ENCODE measurements at regions not wholly inside any gene's neighbourhood (a gene's known extent, or its start where the extent isn't known, plus 50 kb on each side); places are given as distances from the start of the nearest gene placed in this dataset.

GRCh38 chr5:2872676-2873075 lies 121.2 kb upstream of the IRX2 start:
- in situ Hi-C loops (cut with MboI): no loop called here
- WGBS, 2 experiments (ENCODE audit: low coverage in 1 of 2, low lambda C conversion rate in 2 of 2, missing lambda C conversion rate in 2 of 2): 38 to 52% methylated on average over 8 of the region's 8 CpGs
- no peak overlapping the region for H2AFZ ChIP-seq

DNA sequence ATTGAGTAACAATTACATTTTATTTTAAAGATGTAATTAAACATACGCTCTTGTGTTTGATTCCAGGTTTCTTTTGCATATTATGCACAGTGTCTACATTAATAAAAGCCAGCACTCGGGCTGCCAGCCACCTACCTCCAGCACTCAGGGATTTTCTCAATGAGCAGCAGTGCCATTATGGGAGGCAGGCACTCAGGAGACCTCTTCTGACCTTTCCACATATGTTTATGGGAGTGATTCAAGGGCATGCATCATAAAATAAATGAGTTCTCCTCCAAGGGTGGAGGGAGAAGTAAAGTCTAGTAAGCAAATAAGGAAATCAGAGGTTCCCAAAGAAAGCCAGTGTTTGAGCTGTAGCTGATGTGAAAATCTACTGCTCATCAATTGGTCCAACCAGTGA lies 119.8 kb upstream of the IRX2 start:
- 27 to 30% methylated on average over 2 of the region's 2 CpGs for WGBS, 2 experiments (ENCODE audit: low coverage in 1 of 2, low lambda C conversion rate in 2 of 2, missing lambda C conversion rate in 2 of 2)
- no peak for TF ChIP-seq EZH2phosphoT487 (IDR thresholded peaks at IDR 0.05; ENCODE audit: insufficient read depth, low read depth)
- no peak for TF ChIP-seq EZH2 (IDR thresholded peaks at IDR 0.05; ENCODE audit: insufficient read depth, poor library complexity, severe bottlenecking)

More at GRCh38 chr5:2872676-2873075, 121.2 kb upstream of the IRX2 start:
- no peaks in the 10 kb centered on the region for H3F3A ChIP-seq (ENCODE audit: insufficient read depth)
- H3K27ac ChIP-seq: no peak overlapping the region
- no peaks in the 10 kb centered on the region for H3K36me3 ChIP-seq (ENCODE audit: low read depth)
- no peak overlapping the region for H3K4me2 ChIP-seq (ENCODE audit: unreplicated experiment)
- no peaks in the 10 kb centered on the region for H3K9me3 ChIP-seq (ENCODE audit: low read depth)
- no peak overlapping the region for H3K4me3 ChIP-seq
- DNase-seq: no peak
- no peaks in the 10 kb centered on the region for H3K9me2 ChIP-seq (ENCODE audit: insufficient read depth)
- TF ChIP-seq EZH2phosphoT487 (IDR thresholded peaks at IDR 0.05; ENCODE audit: insufficient read depth, low read depth): no peak
- TF ChIP-seq EZH2 (IDR thresholded peaks at IDR 0.05; ENCODE audit: insufficient read depth, poor library complexity, severe bottlenecking): no peak
- no peaks in the 10 kb centered on the region for H3K4me1 ChIP-seq (ENCODE audit: insufficient read depth)
- no peaks in the 10 kb centered on the region for H4K20me1 ChIP-seq (ENCODE audit: insufficient read depth)
- no peak overlapping the region for H3K9ac ChIP-seq
- no peaks in the 10 kb centered on the region for H3K27me3 ChIP-seq (replicated peaks; ENCODE audit: insufficient read depth)
- H3K79me2 ChIP-seq (ENCODE audit: insufficient read depth): no peaks in the 10 kb centered on the region

DNA sequence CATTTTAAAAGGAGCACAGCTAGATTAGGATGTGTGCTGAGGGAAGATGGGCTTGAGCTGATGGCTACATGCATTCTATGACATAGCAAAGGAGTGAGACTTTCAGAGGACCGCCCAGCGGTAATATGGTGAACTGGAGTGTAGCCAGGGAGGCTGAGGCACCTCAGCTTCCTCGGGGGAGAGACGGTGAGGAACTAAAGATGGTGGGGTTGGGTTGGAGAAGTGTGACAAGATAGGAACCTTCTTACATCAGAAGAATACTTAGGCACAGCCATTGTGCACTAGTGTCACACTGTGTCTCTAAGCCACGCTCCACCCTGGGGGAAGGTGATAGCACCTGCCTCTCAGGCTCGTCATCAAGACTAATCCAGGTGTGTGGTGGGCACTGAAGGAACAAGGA lies 118.0 kb upstream of the IRX2 start:
- Histone ChIP-seq H3K9me2 (ENCODE audit: insufficient read depth) (no peaks in the 10 kb centered on the region), H4K20me1 (ENCODE audit: insufficient read depth) (no peaks in the 10 kb centered on the region), H3K27ac (no peak overlapping the region), H3K79me2 (ENCODE audit: insufficient read depth) (no peaks in the 10 kb centered on the region), H3F3A (ENCODE audit: insufficient read depth) (no peaks in the 10 kb centered on the region), H3K4me2 (ENCODE audit: unreplicated experiment) (no peak overlapping the region), H2AFZ (no peak overlapping the region), H3K36me3 (ENCODE audit: low read depth) (no peaks in the 10 kb centered on the region), H3K9me3 (ENCODE audit: low read depth) (no peaks in the 10 kb centered on the region), H3K4me3 (no peak overlapping the region), H3K9ac (no peak overlapping the region), H3K4me1 (ENCODE audit: insufficient read depth) (no peaks in the 10 kb centered on the region), H3K27me3 (replicated peaks; ENCODE audit: insufficient read depth) (no peaks in the 10 kb centered on the region)
- TF ChIP-seq EZH2 (IDR thresholded peaks at IDR 0.05; ENCODE audit: insufficient read depth, poor library complexity, severe bottlenecking): no peak
- TF ChIP-seq EZH2phosphoT487 (IDR thresholded peaks at IDR 0.05; ENCODE audit: insufficient read depth, low read depth): no peak
- in situ Hi-C loops (cut with MboI): no loop called here
- 23 to 25% methylated on average over 6 of the region's 6 CpGs for WGBS, 2 experiments (ENCODE audit: low coverage in 1 of 2, low lambda C conversion rate in 2 of 2, missing lambda C conversion rate in 2 of 2)
- DNase-seq: no peak

More for the DNA sequence above, 119.8 kb upstream of the IRX2 start:
- no peak overlapping the region for H2AFZ ChIP-seq
- no peak overlapping the region for H3K4me3 ChIP-seq
- no peak overlapping the region for H3K4me2 ChIP-seq (ENCODE audit: unreplicated experiment)
- in situ Hi-C loops (cut with MboI): no loop called here
- no peaks in the 10 kb centered on the region for H3F3A ChIP-seq (ENCODE audit: insufficient read depth)
- H3K4me1 ChIP-seq (ENCODE audit: insufficient read depth): no peaks in the 10 kb centered on the region
- no peak overlapping the region for H3K9ac ChIP-seq
- H3K27me3 ChIP-seq (replicated peaks; ENCODE audit: insufficient read depth): no peaks in the 10 kb centered on the region
- no peaks in the 10 kb centered on the region for H3K79me2 ChIP-seq (ENCODE audit: insufficient read depth)
- H3K9me2 ChIP-seq (ENCODE audit: insufficient read depth): no peaks in the 10 kb centered on the region
- H3K36me3 ChIP-seq (ENCODE audit: low read depth): no peaks in the 10 kb centered on the region
- H3K27ac ChIP-seq: no peak overlapping the region
- no peaks in the 10 kb centered on the region for H3K9me3 ChIP-seq (ENCODE audit: low read depth)
- no peak for DNase-seq
- H4K20me1 ChIP-seq (ENCODE audit: insufficient read depth): no peaks in the 10 kb centered on the region

DNA sequence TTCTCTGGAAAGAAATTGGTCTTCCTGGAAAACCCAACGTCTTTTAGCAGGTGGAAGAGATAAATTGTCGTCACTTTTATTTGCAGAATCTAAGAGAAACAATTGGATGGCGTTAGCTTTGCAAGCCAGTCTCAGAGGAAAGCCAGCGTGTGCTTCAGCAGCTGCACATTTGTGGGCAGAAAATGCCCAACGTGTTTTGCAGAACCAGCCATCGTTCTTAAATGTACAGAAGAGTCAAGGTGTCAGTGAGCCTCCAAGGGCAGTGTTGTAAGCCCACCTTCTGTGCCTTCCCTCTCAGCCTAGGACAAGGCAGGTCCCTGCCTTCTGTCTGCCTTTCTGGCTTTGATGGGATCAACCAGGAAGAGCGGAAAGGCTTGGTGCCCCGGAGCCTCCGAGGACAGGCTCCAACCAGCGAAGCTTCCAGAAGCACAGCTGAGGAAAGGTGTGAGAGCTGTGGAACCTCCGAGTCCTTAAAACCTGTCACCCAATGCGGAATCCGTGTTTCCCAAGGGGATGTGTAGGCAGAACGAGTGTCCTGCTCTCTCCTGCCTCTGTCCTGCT lies 116.0 kb upstream of the IRX2 start:
- Histone ChIP-seq H3F3A (ENCODE audit: insufficient read depth) (no peaks in the 10 kb centered on the region), H3K4me2 (ENCODE audit: unreplicated experiment) (no peak overlapping the region), H3K36me3 (ENCODE audit: low read depth) (no peaks in the 10 kb centered on the region), H3K27ac (no peak overlapping the region), H3K4me1 (ENCODE audit: insufficient read depth) (no peaks in the 10 kb centered on the region), H3K79me2 (ENCODE audit: insufficient read depth) (no peaks in the 10 kb centered on the region), H3K9me3 (ENCODE audit: low read depth) (no peaks in the 10 kb centered on the region), H3K9me2 (ENCODE audit: insufficient read depth) (no peaks in the 10 kb centered on the region), H4K20me1 (ENCODE audit: insufficient read depth) (no peaks in the 10 kb centered on the region), H2AFZ (no peak overlapping the region), H3K9ac (no peak overlapping the region), H3K4me3 (no peak overlapping the region), H3K27me3 (replicated peaks; ENCODE audit: insufficient read depth) (no peaks in the 10 kb centered on the region)
- WGBS, 2 experiments (ENCODE audit: low coverage in 1 of 2, low lambda C conversion rate in 2 of 2, missing lambda C conversion rate in 2 of 2): 21 to 22% methylated on average over 14 of the region's 14 CpGs
- DNase-seq: no peak
- in situ Hi-C loops (cut with MboI): no loop called here
- TF ChIP-seq EZH2phosphoT487 (IDR thresholded peaks at IDR 0.05; ENCODE audit: insufficient read depth, low read depth) (no peak), EZH2 (IDR thresholded peaks at IDR 0.05; ENCODE audit: insufficient read depth, poor library complexity, severe bottlenecking) (no peak)

Measured in GM23248 (cell line).